ENCODE measurements at regions not wholly inside any gene's neighbourhood (a gene's known extent, or its start where the extent isn't known, plus 50 kb on each side); places are given as distances from the start of the nearest gene placed in this dataset.

DNA sequence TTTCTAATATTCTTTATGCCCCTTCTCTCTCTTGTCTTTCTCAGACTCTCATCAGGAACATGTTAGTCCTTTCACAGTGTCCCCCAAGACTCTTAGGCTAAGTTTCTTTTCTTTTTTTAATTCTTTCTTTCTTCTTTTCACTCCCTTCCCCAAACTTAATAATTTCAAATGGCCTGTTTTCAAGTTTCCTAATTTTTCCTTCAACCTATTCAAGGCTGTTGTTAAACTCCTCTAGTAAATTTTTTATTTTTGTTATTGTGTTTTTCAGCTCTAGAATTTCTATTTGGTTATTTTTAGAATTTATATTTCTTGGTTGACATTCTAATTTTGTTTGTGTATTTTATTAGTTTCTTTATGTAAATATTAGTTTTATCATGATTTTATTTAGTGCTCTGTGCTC is 236.6 kb upstream of the GYPC start:
- TF ChIP-seq, protein P1, sequence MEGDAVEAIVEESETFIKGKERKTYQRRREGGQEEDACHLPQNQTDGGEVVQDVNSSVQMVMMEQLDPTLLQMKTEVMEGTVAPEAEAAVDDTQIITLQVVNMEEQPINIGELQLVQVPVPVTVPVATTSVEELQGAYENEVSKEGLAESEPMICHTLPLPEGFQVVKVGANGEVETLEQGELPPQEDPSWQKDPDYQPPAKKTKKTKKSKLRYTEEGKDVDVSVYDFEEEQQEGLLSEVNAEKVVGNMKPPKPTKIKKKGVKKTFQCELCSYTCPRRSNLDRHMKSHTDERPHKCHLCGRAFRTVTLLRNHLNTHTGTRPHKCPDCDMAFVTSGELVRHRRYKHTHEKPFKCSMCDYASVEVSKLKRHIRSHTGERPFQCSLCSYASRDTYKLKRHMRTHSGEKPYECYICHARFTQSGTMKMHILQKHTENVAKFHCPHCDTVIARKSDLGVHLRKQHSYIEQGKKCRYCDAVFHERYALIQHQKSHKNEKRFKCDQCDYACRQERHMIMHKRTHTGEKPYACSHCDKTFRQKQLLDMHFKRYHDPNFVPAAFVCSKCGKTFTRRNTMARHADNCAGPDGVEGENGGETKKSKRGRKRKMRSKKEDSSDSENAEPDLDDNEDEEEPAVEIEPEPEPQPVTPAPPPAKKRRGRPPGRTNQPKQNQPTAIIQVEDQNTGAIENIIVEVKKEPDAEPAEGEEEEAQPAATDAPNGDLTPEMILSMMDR (conservative IDR thresholded peaks at IDR 0.05 in 1 of 2, IDR thresholded peaks at IDR 0.05 in 1 of 2; ENCODE audit: low read depth in 1 of 2, low read length in 2 of 2), result no peak
- TF ChIP-seq EZH2 (IDR thresholded peaks at IDR 0.05; ENCODE audit: low read length, missing control alignments), result no peak

All from fibroblast of lung (primary cell).